CD4-positive, alpha-beta T cell treated with Interleukin-10 for 1 hour (primary cell): ENCODE measurements at regions not wholly inside any gene's neighbourhood (a gene's known extent, or its start where the extent isn't known, plus 50 kb on each side); places are given as distances from the start of the nearest gene placed in this dataset.
A peak's percentile ranks its signal among the peaks of the same experiment; 100 is the strongest.
"Not testable (repeated sequence)": the region's sequence is repeated elsewhere in the genome, so short reads cannot be mapped to it uniquely, and the experiment has no call there.

Source experiments
- DNase-seq: peaks from one replicate; pipeline ENCODE4 v3.0.0-alpha.2; 2020

DNA sequence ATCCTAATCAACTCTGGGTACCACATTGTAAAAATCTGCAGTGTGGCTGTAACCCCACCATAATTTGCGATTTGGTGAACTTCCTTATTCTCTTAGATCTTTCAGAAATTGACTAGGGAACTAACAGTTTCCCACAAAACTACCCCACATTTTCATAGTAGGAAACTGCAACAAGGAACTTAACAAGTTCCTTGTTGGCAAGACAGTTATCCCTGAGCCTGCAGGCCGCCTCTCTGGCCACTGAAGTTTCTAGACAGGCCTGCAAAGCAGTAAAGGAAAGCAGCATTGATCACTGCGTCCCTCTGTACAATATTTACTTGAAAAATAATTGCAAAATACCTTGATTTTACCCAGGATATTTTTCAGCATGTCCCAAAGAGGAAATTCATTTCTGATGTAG is 372.9 kb downstream of the ANAPC1 start:
- not testable (repeated sequence) for DNase-seq

DNA sequence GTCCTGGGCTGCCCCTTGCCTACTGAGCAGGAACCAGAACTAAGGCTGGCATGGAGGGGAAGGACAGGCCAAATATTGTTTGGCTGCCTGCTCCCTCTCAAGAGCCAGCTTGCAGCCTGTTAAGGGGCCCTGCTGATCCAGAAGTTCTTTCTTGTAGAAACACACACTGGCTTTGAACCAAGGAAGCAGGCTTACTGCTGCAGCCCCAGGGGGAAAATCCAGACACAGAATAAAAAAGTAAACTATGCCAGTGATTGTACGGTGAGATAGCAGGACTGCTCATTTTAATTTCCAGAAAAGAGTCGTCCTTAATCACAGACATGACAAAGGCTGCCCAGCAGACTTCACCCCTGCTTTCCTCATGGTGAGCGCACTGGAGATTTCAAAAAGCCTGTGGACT is 371.6 kb downstream of the ANAPC1 start:
- DNase-seq, result not testable (repeated sequence)

DNA sequence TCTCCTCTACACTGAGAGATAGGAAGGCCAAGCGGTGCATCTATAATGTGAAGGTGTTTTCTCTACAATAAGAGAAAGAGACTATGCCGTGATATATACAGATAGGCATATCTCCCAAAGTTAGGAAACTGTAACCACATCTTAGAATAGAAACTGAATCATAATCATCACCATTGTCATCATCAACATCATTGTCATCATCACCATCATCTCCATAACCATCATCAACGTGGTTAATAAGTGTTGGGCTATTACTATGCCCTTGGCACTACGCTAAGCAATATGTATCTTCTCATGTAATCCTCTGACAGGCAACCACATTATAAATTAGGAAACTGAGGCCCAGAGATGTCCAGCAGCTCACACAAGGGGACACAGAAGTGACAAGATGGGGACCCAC is 369.9 kb downstream of the ANAPC1 start:
- not testable (repeated sequence) for DNase-seq

DNA sequence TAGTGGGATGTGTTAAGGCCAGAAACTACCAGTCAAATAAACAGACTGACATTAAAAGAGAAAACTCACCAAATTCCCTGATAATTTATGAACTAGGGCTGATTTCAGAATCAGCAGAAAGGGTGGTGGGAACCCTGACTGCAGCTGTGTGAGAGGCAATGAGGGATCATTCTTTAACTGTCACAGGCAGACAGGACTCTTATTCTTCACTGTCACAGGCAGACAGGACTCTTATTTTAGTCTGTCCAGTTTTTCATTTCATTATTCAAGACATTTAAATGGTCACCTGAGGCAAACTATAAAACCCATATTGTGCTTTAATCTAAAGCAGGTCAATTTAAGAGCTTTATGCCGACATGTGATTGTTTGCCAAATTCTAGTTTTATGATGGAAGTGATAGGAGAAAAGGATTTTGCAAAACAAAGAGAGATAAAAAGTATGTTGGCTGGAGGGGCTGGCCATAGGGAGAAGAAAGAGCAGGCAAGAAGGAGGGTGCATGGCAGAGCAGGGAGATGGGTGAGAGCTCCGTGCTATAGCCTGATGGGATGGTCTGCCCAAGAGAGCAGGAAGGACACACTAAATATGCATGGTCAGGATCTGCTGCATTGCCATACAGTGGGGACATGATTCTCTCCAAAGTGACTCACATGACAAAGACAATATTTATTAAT is 366.8 kb downstream of the ANAPC1 start:
- DNase-seq, result not testable (repeated sequence)

DNA sequence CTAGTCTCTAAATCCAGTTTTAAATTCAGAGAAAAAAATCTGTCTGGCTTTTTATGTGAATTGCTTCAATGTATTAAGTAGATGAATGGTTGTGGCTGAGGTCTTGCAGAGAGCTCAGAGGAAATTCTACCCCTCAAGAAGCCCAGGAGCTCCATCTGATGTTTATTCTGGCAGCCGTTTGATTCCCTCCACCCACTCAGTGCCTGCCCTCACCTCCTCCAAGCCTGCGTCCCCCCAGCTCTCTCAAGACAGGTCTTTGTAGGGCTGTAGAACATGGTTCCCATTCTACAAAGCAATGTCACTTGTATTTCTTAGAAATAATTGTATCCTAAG is 366.3 kb downstream of the ANAPC1 start:
- DNase-seq, result not testable (repeated sequence)

DNA sequence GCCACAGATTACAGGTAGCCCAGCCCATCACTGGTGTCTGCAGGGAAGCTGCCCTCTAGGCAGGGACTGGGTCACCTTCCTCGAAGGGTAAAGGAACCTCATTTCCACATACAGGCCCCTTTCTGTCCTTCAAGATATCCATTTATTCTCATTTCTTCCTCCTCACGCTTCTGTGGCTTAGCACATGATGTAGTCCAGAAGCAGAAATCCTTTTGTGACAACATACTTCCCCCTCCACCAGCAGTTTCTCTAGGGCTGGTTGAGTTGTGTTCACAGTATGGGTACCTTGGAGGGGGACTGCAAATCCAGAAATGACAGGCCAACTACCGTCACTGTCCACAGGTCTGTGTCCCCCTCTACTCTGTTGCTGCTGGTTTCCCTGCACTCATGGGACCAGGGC is 364.9 kb downstream of the ANAPC1 start:
- DNase-seq, result no peak

DNA sequence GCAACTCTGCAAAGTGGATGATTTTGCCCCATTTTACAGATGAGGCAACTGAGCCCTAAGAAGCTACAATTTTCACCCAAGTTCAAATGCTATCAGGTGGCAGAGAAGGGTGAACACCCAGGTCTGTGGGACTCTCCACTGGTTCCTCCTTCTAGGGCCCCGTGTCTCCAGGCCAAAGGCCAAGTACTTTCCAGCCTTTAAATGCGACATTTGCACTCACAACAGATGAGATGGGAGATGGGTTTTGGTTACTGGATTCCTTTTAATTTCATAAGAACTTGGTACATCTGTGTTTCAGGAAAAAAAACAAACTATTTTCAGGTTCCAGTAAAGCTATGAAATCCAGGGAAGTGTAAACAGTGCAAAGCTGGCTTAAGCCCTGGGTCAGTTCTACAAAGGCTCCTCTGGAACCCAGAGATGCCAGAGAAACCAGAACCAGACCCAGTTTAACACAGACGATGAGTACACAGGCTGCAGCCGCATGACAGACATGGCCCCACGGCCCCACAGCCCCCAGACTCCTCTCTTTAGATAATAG is 361.7 kb downstream of the ANAPC1 start:
- DNase-seq, result no peak

DNA sequence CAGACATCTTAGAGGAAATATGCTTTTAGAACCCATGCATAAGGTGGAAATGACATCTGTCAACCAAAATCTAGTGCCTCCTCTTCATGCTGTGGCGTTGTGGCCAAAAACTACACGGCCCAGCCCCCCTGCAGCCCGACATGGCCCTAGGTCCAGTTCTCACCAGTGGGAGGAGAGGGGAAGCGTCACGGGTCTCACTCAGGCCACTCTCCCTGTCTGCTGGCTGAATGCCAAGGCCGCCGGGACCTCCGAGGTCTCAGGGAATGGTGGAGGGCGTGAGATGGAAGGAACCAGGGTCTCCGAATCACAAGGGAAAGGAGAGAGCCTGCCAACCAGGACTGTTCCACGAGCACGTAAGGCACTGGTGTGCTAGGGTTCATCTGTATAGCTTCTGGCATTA is 361.0 kb downstream of the ANAPC1 start:
- no peak for DNase-seq

DNA sequence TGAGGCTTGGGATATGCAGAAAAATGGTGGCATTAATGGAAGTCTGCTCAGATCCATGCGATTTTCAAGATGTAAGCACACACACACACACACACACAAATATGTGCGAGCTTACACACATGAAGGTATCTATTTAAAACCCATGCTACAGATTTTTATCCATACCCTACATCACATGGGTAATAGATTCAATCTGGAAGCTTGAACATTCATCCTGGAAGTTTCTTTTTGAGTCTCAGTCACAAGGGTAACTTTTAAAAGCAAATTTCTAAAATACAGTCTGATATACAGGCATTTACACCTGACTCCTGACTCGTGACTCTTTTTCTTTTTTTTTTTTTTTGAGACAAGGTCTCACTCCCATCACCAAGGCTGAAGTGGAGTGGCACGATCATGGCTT is 359.0 kb downstream of the ANAPC1 start:
- not testable (repeated sequence) for DNase-seq

DNA sequence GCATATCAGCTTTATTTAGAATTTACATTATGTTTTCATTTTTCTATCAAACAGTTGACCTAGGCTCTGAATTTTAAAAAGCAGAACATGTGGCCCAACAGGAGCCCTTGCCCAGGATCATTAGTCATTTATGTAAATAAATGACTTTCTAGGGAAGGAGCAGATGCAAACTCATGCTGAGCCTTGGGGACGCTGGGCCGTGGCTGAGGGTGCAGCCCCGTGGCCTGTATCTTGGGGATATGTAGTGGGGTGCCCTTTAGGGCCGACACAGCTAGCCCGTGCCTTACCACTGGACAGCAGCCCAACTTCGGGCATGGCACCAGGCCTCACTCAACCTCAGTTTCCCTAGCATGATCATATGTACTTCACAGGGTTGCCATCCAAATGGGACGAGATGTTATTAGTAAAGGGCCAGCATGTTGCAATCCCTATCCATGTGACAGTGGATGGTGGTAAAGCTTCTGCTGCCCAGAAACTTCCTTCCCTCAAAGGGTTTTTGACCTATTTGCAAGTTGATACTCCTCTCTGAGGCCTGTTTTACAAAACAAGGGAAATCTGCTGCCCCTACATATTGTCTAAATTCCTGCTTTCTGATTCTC is 357.9 kb downstream of the ANAPC1 start:
- DNase-seq, result not testable (repeated sequence)

DNA sequence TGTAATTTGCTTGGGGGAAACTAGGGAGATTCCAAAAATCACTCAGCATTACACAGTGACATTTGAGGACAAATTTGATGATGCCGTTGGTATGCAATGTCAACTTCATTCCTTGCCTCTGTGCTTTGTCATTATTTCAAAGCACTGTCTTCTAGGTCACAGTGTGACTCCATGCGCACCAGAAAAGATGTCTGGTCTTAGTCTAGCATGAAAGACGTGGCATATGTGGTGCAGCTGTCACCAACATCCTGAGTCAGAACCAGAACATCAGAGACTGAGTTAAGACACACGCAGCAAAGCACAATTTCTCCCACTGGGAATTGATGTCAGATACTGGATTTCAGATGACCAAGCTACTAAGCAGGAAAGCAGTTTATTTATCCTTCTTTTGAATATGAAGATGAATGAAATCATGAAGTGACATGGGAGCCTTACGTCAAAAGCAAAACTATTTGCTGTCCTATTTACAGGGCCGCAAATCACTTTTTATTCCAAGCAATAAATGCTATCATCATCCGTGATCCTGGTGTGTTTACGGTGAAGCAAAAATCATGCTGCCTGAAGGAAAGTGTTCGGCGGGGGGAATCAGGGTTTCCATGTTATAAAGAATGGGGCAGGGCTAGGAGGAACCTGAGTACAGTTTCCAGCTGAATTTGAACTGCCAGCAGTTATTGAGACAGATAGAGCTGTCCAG is 356.1 kb downstream of the ANAPC1 start:
- DNase-seq, result not testable (repeated sequence)

DNA sequence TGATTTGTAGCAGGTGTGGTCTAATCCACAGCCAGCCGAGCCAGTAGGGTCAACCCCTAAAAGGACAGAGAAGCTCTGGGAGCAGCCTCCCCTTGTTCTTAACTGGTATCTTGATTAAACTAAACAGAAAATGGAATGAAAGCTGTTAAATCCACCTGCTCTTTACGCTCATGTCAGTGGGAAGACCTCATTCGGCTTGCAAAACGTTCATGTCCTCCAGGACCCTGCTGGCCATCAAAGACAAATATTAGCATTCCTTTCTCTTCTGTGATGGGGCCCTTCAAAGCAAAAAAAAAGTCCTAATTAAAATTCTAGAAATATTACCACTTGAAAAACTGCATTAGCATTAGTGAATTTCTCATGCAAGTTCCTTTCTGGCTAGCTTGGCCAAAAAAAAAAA is 355.0 kb downstream of the ANAPC1 start:
- DNase-seq, result not testable (repeated sequence)

DNA sequence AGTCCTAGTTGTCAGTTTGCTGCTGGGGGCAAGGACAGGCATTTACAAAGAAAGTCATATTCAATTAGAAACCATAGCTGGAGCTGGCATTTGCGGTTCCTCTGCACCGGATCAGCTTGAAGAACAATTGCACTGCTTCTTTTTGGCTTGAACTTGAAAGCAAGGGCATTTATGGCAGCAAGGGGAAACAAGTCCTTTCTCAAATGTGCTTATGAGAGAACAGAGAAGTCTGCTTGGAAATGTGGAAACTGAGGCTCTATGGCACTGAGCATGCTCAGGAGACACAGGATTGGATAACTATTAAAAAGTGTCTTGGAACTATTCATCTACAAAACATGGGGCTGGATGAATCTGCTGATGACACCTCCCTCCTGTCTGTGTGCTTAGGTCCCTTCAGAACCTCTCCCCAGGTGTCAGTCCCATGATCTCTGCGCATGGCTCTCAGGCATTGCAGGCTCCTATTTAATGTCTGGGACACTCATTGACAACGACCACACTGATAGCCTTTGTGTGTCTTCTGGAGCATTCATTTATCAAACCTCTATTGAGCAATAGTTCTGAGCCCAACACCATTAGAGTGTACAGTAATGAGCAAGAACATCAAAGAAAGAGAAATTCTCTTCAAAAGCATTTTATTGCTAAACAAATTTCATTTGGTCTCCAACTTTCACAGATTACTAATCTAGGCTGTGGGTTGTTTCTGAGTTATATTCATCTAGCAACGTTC is 353.6 kb downstream of the ANAPC1 start:
- DNase-seq, result not testable (repeated sequence)

DNA sequence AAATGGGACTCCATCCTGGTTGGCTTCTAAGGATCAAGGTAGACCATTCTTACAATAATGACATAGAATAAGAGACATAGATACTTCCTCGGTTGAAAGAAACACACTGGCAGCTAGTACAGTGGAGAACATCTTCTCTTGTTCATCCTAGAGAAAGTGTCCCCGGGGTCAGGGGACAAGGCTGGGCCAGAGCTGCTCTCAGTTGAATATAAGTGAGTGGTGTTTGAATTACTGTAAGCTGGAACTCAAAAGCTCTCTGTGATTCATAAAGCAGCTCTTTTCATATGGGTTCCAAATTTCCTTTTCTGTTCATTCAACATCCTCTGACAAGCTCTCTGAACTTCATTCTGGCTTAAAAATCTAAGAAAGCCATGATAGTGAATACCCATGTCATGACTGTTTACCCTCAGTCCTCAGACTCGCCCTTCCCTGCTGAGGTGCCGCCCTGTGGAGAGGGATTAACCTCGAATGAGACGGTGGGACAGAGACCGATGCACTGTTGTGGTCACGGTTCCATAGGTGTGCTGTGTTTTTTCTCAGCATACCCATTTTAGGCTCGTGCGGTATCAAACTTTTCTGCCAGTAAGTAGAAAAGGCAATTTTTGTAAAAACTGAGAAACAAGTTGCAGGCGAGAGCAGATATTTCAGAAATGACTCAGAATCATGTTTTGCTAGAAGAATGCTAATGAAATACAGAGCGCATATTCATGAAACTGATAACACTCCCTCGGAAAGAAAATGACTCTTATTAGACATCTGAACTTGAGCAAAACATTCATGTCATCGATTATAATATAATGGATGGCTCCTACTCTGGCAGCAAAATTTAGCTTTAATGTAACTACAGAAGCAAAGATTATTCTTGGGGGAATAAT is 351.1 kb downstream of the ANAPC1 start:
- DNase-seq, result not testable (repeated sequence)

DNA sequence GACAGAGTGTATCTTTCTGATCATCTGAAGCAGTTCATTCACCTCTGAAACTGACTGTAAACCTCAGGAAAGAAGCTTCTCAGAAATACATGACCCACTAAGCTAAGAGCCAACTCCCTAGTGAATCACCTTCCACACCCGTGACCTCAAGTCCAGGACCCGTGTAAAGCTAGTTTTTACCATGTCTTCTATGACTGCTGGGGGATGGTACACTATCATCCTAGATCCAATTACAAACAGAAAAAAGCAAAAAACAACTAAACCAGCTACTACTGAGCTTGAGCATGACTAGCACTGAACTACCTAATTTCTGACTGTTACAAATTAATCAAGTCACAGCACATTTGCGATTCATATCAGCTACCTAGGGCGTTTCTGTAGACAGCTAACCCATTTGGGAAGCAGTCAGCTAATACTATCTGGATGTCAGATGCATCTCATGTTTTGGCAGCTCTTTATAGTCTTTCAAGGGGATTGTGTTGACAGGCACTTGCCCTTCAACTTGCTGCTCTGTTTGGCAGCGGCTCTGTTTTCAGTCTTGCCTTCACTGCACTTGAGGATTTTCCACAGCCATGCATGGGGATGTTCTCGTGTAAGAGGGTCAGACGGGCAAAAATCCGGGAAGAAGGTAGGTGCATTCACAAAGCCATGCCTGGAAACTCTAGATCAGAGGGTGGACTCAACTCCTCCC is 350.3 kb downstream of the ANAPC1 start:
- DNase-seq, result not testable (repeated sequence)

DNA sequence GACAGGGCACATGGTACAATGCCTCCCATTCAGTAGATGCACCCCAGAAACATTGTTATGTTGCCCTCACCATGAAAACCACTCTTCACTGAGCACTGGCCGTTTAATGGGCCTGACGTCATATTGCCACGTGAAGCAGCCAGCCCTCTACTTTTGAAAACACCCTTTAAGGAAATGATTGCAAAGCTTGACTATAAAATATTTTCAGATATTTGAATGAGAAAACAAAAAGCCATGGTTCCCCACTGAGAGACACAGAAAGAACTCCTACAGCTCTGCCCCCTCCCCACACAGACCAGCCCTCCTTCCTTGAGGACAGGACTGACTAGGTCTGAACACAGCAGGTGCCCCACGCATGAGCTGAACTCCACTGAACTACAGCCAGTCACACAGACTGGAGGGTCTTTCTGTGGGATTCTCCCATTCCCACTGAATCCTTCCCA is 349.1 kb downstream of the ANAPC1 start:
- DNase-seq, result peak; percentile 38

DNA sequence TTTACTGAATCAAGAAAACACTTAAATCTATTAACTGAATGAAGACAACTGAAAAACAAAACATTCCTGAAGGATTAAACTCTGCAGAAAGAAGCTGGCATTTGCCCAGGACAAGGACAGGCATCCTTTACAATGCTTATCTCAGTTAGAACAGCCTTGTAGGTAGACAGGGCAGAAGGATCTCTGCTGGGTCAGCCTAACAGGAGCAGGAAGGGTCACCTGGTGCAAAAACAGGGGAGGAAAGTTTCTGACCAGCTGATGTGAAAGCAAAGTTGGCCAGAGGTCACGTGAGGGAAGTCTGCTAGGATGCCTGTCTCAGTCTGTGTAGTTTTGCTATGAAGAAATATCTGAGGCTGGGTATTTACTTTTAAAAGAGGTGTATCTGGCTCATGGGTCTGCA is 348.6 kb downstream of the ANAPC1 start:
- DNase-seq, result no peak

DNA sequence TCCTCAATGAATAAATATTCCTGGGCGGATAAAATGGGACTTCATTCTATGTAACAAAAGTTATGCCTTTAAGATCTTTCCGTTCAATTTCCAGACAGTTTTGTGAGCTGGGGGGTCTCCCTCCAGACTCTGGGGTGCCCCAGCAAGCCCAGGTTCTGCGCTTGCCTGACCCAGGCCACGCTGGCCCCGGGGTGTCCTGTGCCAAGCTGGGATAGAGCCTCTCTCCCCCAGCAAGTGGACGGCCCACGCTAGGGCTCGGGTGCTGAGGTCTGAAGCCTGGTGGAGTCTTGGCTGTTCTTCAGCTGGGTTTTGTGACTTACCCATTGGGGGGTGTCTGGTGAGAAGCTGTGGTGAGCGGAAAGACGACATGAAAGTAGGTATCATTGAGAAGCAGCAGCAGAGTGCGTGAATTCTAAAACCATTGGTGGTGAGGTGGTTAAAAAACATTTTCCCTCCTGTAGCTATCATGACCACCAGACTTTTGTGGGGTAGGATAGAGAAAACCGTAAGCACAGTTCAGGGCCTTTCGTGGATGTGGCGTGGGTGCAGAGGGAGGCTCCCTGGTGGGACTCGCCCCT is 346.8 kb downstream of the ANAPC1 start:
- no peak for DNase-seq

DNA sequence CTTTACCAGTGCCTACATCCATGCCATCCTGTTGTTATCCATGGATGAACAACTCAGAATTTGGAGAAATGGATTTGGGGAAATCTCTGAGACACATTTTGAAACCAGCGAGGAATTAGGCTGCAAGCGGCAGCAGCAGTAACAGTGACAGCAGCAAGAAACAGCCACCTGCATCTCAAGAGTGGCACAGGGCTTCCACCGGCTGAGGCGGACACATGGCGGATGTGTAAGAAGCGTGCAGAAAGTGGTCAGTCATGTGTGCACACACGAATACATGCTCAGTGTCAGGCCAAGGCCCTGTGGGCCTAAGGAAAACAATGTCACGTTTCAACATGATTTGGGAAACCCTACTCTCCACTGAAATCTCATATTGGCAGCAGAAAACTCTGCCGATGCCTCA is 344.0 kb downstream of the ANAPC1 start:
- DNase-seq, result not testable (repeated sequence)

DNA sequence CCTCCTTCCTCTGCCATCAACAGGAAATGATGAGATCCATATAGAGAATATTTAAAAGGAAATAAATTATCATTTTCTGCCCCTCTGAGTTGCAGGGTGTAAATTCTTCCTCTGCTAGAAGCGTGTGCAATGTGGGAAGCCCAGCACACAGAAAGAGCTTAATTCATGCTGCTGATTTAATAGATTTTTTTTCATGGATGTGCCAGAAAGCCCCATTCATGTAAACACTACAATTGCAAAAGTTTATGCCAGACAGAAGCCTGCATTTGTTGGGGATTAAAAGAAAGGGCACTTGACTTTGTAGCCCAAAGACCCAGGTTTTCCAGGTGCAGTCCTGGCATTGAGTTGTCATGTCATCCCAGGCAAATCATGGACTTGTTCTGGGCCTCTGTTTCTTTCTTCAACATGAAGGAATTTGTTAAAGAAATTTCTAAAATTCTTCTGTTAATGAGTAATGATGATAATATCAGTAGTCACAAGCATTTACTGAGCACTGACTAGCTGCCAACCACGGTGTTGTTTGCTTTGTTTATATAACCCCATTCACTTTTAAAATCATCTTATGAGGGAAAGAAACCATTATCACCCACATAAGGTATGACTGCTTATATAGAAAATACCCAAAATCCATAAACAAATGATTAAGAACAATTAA is 341.7 kb downstream of the ANAPC1 start:
- not testable (repeated sequence) for DNase-seq

DNA sequence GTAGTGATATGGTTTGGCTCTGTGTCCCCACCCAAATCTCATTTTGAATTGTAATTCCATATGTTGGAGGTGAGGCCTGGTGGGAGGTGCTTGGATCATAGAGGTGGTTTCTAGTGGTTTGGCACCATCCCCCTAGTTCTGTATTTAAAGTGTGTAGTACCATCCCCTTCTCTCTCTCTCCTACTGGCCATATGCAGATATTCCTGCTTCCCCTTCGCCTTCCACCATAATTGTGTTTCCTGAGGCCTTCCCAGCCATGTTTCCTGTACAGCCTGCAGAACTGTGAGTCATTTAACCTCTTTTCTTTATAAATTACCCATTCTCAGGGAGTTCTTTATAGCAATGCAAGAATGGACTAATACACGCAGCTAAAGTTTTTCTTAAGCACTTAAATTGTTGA is 340.0 kb downstream of the ANAPC1 start:
- not testable (repeated sequence) for DNase-seq
